Sigmoid colon (tissue), 6 donors: ENCODE measurements at regions not wholly inside any gene's neighbourhood (a gene's known extent, or its start where the extent isn't known, plus 50 kb on each side); places are given as distances from the start of the nearest gene placed in this dataset.

Experiments used
- DNase-seq: peaks from one replicate; pipeline ENCODE4 v3.0.0-alpha.2; 2019
- H3K27ac ChIP-seq, 4 donors: fragments of 200-600 bp; sonication (generic); one replicate each; pipeline ENCODE4 v1.5.1; 2016 to 2019; ENCODE audit warnings: mild to moderate bottlenecking in 1 of 4
- H3K27me3 ChIP-seq, 3 donors: fragments of 200-600 bp; sonication (generic); one replicate each; pipeline ENCODE4 v1.5.1; 2019; ENCODE audit warnings: mild to moderate bottlenecking in 1 of 3
- H3K36me3 ChIP-seq, 4 donors: fragments of 200-600 bp; sonication (generic); one replicate each; pipeline ENCODE4 v1.5.1; 2016 to 2019
- H3K4me1 ChIP-seq, 4 donors: fragments of 200-600 bp; sonication (generic); one replicate each; pipeline ENCODE4 v1.5.1; 2017 to 2019
- H3K4me3 ChIP-seq, 4 donors: fragments of 200-600 bp; sonication (generic); one replicate each; pipeline ENCODE4 v1.5.1; 2017 to 2019; ENCODE audit warnings: mild to moderate bottlenecking in 2 of 4, moderate library complexity in 1 of 4
- H3K9me3 ChIP-seq, 4 donors: fragments of 200-600 bp in 3 of 4; sonication (generic) in 3 of 4; one replicate each; pipeline versions ENCODE4 v1.5.1 to v1.6.1; 2013 to 2019
- CTCF ChIP-seq, 4 experiments: fragments of 450-650 bp in 3 of 4; fragments of 200-600 bp in 1 of 4; IDR thresholded peaks; one replicate each; pipeline ENCODE4 v1.5.1; 2016 to 2019; ENCODE audit warnings: antibody characterized with exemption in 4 of 4, mild to moderate bottlenecking in 3 of 4, moderate library complexity in 2 of 4
- EP300 ChIP-seq, 4 donors: sonication (generic); formaldehyde crosslinking; IDR thresholded peaks; one replicate each; pipeline ENCODE4 v1.6.1; 2017; ENCODE audit warnings: antibody characterized with exemption in 4 of 4
- POLR2A ChIP-seq, 2 donors: fragments of 450-650 bp; IDR thresholded peaks; one replicate each; pipeline ENCODE4 v1.6.1; 2016; ENCODE audit warnings: antibody characterized with exemption in 2 of 2, mild to moderate bottlenecking in 2 of 2, moderate library complexity in 2 of 2
- POLR2AphosphoS5 ChIP-seq, 4 donors: sonication (generic); formaldehyde crosslinking; IDR thresholded peaks; one replicate each; pipeline ENCODE4 v1.6.1; 2017; ENCODE audit warnings: antibody characterized with exemption in 4 of 4
- WGBS, 2 donors: extraction: QIAGEN DNeasy Blood & Tissue Kit; methylation state at CpG; one replicate each; pipeline ENCODE4 v1.1.7; 2013; 5-methylcytosine and 5-hydroxymethylcytosine counted together
- intact Hi-C: fragments of 100-400 bp; cut with DNase I; formaldehyde crosslinking; loops from one replicate; pipeline ENCODE4 v1.15.1; 2023
- donor health status: healthy with polysubstance abuse.
- donor health status: healthy.

DNA sequence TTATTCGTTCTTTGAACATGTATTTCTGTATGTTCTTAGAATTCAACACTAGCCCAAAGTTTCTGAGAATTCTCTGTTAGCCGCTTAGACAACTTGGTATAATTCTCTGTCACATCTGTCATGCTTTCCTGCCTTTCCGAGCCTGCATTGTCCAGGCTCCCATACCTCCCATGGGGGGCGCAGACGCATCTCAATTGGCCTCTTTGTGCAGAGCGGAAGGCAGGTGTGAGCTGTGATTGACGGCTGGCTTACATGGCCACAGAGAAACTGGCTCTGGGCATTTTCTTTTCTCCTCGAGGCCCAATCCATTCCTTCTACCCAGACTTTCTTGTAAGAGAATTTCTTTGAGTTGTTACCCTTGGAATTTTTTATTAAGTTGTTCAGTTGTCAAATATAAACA is 132.7 kb upstream of the SESN3 start:
- Histone ChIP-seq H3K27ac (no peak overlapping the region), H3K27me3 (no peaks in the 10 kb centered on the region), H3K36me3 (no peaks in the 10 kb centered on the region), H3K9me3 (no peaks in the 10 kb centered on the region), H3K4me1 (no peaks in the 10 kb centered on the region), H3K4me3 (no peak overlapping the region)
- DNase-seq, result no peak
- 90% methylated on average over 8 of the region's 8 CpGs for WGBS, 2 donors
- TF ChIP-seq EP300 (IDR thresholded peaks at IDR 0.05), result no peak
- TF ChIP-seq POLR2AphosphoS5 (IDR thresholded peaks at IDR 0.05), result no peak
- no peak for TF ChIP-seq CTCF (IDR thresholded peaks at IDR 0.05)
- no peak for TF ChIP-seq POLR2A (IDR thresholded peaks at IDR 0.05)
- intact Hi-C loops, result no loop called here

GRCh38 chr11:95363164-95363563 is 132.2 kb upstream of the SESN3 start:
- Histone ChIP-seq H3K9me3 (no peaks in the 10 kb centered on the region), H3K36me3 (no peaks in the 10 kb centered on the region), H3K27ac (no peak overlapping the region), H3K4me1 (no peaks in the 10 kb centered on the region), H3K27me3 (no peaks in the 10 kb centered on the region), H3K4me3 (no peak overlapping the region)
- WGBS, 2 donors, result 67 to 74% methylated on average over 3 of the region's 3 CpGs
- intact Hi-C loops, result no loop called here
- DNase-seq, result no peak
- no peak for TF ChIP-seq POLR2AphosphoS5 (IDR thresholded peaks at IDR 0.05)
- no peak for TF ChIP-seq CTCF (IDR thresholded peaks at IDR 0.05)
- TF ChIP-seq POLR2A (IDR thresholded peaks at IDR 0.05), result no peak
- no peak for TF ChIP-seq EP300 (IDR thresholded peaks at IDR 0.05)

DNA sequence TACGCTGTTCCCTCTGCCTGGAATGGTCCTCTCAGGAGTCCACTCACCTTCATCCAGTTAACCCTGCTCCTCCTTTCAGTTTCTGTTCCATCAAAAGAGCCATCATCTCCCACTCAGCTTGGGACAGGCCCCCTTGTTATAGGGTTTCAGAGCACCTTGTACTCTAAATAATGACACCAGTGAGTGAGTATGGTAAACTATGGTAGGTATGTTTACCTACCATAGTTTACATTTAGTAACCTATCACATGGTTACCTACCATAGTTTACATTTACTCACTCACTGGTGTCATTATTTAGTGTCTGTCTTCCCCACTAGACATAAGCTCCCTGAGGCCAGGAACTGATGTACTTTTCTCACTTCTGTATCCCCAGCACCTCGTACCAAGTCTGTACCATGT is 130.2 kb upstream of the SESN3 start:
- H3K4me1 ChIP-seq, result no peaks in the 10 kb centered on the region
- no peak overlapping the region for H3K27ac ChIP-seq
- no peak overlapping the region for H3K4me3 ChIP-seq
- DNase-seq, result no peak
- no peaks in the 10 kb centered on the region for H3K36me3 ChIP-seq
- no peaks in the 10 kb centered on the region for H3K9me3 ChIP-seq
- TF ChIP-seq POLR2A (IDR thresholded peaks at IDR 0.05), result no peak
- no peak for TF ChIP-seq CTCF (IDR thresholded peaks at IDR 0.05)
- TF ChIP-seq EP300 (IDR thresholded peaks at IDR 0.05), result no peak
- TF ChIP-seq POLR2AphosphoS5 (IDR thresholded peaks at IDR 0.05), result no peak
- 94 to 96% methylated on average over 2 of the region's 2 CpGs for WGBS, 2 donors
- H3K27me3 ChIP-seq, result no peaks in the 10 kb centered on the region
- intact Hi-C loops, result no loop called here

- 90 to 91% methylated on average over 8 of the region's 8 CpGs for WGBS, 2 donors
- DNase-seq, result no peak
- intact Hi-C loops, result no loop called here
- Histone ChIP-seq H3K36me3 (no peaks in the 10 kb centered on the region), H3K27me3 (no peaks in the 10 kb centered on the region), H3K4me3 (no peak overlapping the region), H3K9me3 (no peaks in the 10 kb centered on the region), H3K27ac (no peak overlapping the region), H3K4me1 (no peaks in the 10 kb centered on the region)
- TF ChIP-seq CTCF (IDR thresholded peaks at IDR 0.05) (no peak), EP300 (IDR thresholded peaks at IDR 0.05) (no peak), POLR2A (IDR thresholded peaks at IDR 0.05) (no peak), POLR2AphosphoS5 (IDR thresholded peaks at IDR 0.05) (no peak)
These were observed 129.5 kb upstream of the SESN3 start for GRCh38 chr11:95360377-95361075.

- no peak for TF ChIP-seq POLR2A (IDR thresholded peaks at IDR 0.05)
- no peak for TF ChIP-seq CTCF (IDR thresholded peaks at IDR 0.05)
- no peak for TF ChIP-seq POLR2AphosphoS5 (IDR thresholded peaks at IDR 0.05)
- TF ChIP-seq EP300 (IDR thresholded peaks at IDR 0.05), result no peak
These were observed 128.8 kb upstream of the SESN3 start for GRCh38 chr11:95359756-95360155.

More at GRCh38 chr11:95359756-95360155, 128.8 kb upstream of the SESN3 start:
- H3K27ac ChIP-seq, result peak overlapping the region in 1 of 4 donors; percentile 40
- intact Hi-C loops, result no loop called here
- no peaks in the 10 kb centered on the region for H3K9me3 ChIP-seq
- WGBS, 2 donors, result 85 to 91% methylated on average over 2 of the region's 2 CpGs
- H3K27me3 ChIP-seq, result no peaks in the 10 kb centered on the region
- no peak overlapping the region for H3K4me3 ChIP-seq
- H3K4me1 ChIP-seq, result no peaks in the 10 kb centered on the region
- H3K36me3 ChIP-seq, result no peaks in the 10 kb centered on the region
- DNase-seq, result no peak
